ENCODE measurements at regions not wholly inside any gene's neighbourhood (a gene's known extent, or its start where the extent isn't known, plus 50 kb on each side); places are given as distances from the start of the nearest gene placed in this dataset.
"Not testable (repeated sequence)": the region's sequence is repeated elsewhere in the genome, so short reads cannot be mapped to it uniquely, and the experiment has no call there.

GRCh38 chrX:118215346-118215745 lies 98.7 kb upstream of the KLHL13 start:
- DNase-seq (ENCODE audit: low spot score), result no peak

- peak; percentile 12 for DNase-seq (ENCODE audit: low spot score)
Observed at GRCh38 chrX:118216087-118216486, 99.5 kb upstream of the KLHL13 start.

DNA sequence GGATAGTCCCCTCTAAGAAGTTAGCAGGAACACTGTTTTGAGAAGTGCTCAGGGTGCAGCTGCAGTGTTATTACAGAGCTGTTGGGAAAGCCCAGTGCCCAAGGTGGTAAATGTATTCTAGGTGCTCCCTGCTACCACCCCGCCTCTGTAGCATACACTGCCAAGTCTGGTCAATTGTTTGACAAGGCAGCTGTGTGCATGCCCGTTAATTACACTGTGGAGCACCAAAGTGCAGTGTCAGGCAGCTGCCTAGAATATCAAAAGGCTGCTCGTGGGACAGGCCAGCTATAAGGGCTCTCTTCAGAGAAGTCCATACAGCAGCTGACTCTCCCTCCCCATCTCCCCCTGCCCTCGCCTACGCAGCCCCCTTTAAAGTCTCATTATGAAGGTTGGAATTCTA lies 99.9 kb upstream of the KLHL13 start:
- no peak for DNase-seq (ENCODE audit: low spot score)

DNA sequence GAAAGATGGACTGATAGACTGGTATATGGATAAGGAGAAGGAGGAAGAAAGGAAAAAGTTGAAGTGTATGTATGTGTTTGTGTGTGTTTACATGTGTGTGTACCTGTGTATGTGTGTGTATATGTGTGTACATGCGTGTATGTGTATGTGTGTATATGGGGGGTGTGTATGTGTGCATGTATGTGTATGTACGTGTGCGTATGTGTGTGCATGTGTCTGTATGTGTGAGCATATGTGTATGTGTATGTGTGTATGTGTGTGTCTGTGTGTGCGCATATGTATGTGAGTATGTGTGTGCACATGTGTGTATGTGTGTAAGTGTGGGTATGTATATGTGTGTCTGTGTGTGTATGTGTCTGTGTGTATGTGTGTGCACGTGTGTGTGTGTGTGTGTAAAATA lies 101.5 kb upstream of the KLHL13 start:
- no peak for DNase-seq (ENCODE audit: low spot score)

DNA sequence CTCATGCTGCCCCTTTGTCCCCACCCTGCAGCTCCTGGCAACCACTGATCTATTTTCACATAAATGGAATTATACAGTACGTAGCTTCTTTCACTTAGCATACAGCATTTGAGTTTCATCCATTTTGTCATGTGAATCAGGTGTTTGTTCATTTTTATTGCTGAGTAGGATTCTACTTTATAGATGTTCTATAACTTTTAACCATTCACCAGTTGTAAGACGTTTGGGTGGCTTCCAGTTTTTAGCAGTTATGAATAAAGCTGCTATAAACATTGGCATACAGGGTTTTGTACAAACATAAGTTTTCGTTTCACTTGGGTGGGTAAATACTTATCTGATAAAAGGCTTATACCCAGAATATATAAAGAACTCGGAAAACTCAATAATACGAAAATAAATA lies 102.3 kb upstream of the KLHL13 start:
- DNase-seq (ENCODE audit: low spot score), result no peak

- DNase-seq (ENCODE audit: low spot score), result no peak
Observed at GRCh38 chrX:118219866-118220265, 103.3 kb upstream of the KLHL13 start.

DNA sequence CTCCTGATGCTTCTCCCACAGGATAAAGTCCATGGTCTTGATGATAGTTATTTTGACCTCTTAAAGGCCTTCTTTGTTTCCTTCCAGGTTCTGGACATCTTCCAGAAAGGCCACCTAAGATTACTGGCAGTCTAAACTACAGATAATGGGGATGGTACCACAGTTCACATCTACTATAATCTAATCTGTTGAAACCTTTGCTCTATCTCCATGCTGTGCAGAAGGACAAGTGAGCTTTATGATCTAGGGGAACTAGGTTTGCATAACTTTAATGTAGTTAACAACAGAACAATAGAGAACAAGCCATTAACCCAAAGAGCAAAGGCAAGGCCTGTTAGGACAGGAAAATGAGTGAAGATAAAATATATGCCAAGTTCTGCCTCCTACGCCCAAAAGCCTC lies 103.9 kb upstream of the KLHL13 start:
- DNase-seq (ENCODE audit: low spot score), result no peak

DNA sequence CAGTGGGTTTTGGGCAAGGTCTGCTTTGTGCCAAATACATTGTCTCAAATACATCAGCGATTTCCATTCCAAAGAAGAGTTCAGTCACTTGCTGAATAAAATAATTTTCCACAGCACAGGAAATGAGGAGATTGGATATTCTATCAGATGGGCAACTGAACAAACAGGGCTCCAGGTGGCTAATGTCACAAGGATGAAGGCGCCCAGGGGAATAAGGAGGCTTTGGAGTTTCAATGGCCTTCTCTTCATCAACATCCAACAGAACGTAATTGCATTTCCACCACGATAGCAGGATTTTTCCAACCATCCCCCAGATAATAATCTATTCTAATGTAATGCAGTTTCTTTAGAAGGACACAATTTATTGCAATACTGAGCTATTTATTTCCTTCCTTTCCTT lies 104.7 kb upstream of the KLHL13 start:
- DNase-seq (ENCODE audit: low spot score), result no peak

DNA sequence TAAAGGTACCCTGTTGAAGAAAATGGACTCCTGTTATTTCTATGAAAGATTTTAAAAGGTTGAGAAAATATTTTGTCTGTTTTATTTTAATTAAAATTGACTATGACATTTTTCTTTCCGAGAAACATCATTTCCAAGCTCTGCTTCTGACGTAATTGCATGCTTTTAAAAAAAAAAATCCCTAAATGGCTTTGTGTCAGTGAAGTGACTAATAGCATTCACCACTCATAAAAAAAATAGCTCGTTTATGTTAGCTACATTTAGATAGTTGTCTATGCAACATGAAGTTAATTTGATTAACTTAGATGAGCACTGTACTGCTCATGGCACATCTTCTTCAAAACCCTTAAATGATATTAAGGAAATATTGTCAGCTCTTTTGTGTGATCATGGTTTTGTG lies 105.1 kb upstream of the KLHL13 start:
- no peak for DNase-seq (ENCODE audit: low spot score)

GRCh38 chrX:118222421-118222820 lies 105.8 kb upstream of the KLHL13 start:
- DNase-seq (ENCODE audit: low spot score), result no peak

GRCh38 chrX:118225711-118226428 lies 109.3 kb upstream of the KLHL13 start:
- DNase-seq (ENCODE audit: low spot score), result peak; percentile 27

DNA sequence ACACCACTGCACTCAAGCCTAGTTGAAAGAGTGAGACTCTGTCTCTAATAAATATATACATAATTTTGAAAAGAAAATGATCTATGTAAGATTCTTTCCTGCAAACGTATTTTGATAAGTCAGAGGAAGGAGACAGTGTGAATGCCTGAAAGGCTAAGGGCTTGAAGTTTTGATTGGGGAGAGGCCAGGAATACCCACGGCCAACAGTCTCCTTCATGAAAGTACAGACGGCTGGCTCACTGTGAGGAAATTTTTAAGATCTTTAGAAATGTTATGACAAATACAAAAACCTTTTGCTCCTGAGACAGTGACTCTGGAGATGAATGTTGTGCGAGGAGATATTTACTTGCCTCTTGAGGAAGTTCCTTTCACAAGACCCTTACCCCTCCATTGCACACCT lies 111.4 kb upstream of the KLHL13 start:
- DNase-seq (ENCODE audit: low spot score), result no peak

DNA sequence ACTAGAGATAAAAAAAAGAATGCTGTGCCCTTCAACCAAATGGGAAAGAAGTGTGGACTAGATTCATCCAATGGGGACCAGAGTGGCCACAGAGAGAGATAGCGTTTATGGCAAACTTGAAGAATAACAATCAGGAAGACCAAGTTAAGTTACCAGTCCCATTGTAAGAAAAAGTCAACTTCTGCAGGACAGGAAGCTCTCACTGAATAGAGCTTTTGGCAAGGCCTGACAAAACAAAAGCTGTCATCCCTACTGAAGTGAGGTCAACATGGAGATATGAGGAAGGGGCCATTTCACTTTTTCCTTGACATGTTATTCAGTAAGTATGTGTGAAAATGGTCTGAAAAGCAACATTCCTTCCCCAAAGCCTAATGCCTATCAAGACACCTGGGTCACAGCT lies 111.8 kb upstream of the KLHL13 start:
- DNase-seq (ENCODE audit: low spot score), result no peak

DNA sequence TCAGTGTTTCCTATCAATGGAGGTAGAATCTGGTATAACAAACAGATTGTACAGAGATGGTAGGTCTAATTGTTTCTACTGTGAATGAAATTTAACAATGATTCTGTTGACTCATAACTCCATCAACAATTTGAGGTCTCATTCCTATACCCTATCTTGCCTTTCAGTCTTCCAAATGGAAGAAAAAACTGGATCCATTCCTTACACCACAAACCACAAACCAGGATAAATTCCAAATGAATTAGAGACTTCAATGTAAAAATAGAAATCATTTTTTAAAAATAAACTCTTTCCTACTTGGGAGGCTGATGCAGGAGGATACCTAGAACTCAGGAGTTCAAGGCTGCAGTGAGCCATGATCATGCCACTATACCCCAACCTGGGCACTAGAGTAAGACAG lies 114.4 kb upstream of the WDR44 start:
- no peak for DNase-seq (ENCODE audit: low spot score)

DNA sequence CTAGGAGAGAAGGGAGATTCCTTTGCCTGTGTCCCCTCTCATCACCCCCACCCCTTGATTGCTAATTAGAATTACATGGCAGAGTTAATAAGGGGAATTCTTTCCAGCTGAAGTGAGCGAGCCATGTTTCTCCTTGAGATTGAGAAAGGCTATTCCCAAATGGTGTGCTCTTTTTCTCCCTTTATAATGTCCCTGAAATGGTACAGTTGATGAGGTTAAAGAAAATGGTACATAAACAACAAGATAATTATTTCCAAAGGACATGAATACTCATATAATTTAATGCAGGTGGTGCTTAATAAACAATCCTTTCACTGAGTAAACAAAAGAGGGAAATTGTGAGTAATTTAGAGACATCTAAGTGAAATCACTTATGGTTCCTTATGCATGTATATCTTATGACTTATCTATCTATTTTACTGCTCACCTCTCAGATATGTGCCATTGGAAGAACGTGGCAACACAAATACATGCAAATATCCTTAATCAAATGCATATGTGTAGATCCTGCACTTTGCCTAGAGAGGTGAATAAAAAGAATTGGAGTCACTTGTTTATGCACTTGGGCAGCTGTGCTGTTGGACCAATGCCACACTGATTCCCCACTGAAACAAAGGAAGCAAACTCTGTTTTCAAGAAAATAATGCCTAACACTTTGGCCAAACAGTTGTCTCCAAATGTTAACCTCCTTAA lies 106.6 kb upstream of the WDR44 start:
- DNase-seq (ENCODE audit: low spot score), result no peak

- no peak for DNase-seq (ENCODE audit: low spot score)
Observed at GRCh38 chrX:118239913-118240698, 105.8 kb upstream of the WDR44 start.

GRCh38 chrX:118246961-118247360 lies 98.9 kb upstream of the WDR44 start:
- DNase-seq (ENCODE audit: low spot score), result not testable (repeated sequence)

DNA sequence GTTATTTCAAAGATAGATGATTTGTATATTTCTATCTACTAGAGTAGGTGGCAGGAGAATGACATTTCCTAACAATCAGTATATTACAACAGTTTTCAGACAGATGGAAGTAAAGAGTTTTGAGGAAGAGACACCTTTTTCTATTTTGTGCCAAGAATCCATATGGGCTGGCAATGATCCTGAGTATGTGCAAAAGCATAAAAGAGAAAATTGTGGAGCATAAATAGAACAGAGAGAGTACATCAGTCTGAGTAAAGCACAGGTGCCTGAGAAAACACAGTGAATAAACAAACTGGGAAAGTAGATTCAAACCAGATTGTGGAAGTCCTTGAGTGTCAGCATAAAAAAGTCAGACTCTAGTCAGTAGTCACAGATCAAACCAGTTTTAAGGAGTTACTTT lies 96.8 kb upstream of the WDR44 start:
- no peak for DNase-seq (ENCODE audit: low spot score)

GRCh38 chrX:118250445-118250844 lies 95.5 kb upstream of the WDR44 start:
- DNase-seq (ENCODE audit: low spot score), result no peak

- no peak for DNase-seq (ENCODE audit: low spot score)
Observed at GRCh38 chrX:118251271-118251670, 94.6 kb upstream of the WDR44 start.

DNA sequence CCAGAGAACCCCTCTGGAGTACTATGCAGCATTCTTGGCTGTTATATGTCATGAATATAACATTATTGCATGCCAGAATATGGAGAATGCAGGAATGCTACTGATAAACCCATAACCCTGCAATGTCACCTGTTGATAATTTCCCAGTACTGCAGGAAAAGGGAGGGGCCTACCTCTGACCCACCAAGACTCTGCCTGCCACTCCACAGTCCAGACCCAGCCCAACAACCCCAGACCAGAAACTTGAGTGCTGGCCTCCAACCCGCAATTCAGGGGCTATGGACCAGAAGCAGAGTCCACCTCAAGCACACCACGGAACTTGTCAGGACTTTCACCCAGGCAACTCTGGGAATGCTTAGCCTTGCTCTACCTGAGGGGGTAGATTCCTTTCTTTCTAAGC lies 92.9 kb upstream of the WDR44 start:
- DNase-seq (ENCODE audit: low spot score), result no peak

GRCh38 chrX:118254611-118255010 lies 91.3 kb upstream of the WDR44 start:
- DNase-seq (ENCODE audit: low spot score), result peak; percentile 44

GRCh38 chrX:118255921-118256320 lies 90.0 kb upstream of the WDR44 start:
- no peak for DNase-seq (ENCODE audit: low spot score)

Data from kidney capillary endothelial cell (primary cell).